Gastroesophageal sphincter (tissue), 4 donors: ENCODE measurements at regions not wholly inside any gene's neighbourhood (a gene's known extent, or its start where the extent isn't known, plus 50 kb on each side); places are given as distances from the start of the nearest gene placed in this dataset.

Experiments
- ATAC-seq: fragments of 150-250 bp; one replicate; pipeline ENCODE4 v1.9.1; 2016; ENCODE audit warnings: mild to moderate bottlenecking, moderate library complexity
- H3K27ac ChIP-seq, 4 donors: fragments of 200-600 bp; sonication (generic) in 3 of 4; 1 replicate in 3 of 4; 2 replicates in 1 of 4; pipeline ENCODE4 v1.5.1; 2016 to 2019
- H3K27me3 ChIP-seq: fragments of 200-600 bp; sonication (generic); one replicate; pipeline ENCODE4 v1.5.1; 2019
- H3K36me3 ChIP-seq, 2 donors: fragments of 200-600 bp; sonication (generic); one replicate each; pipeline ENCODE4 v1.5.1; 2019; ENCODE audit warnings: control low read depth in 1 of 2
- H3K4me1 ChIP-seq, 3 donors: fragments of 200-600 bp; sonication (generic); 1 replicate in 2 of 3; 2 replicates in 1 of 3; pipeline ENCODE4 v1.5.1; 2016 to 2019; ENCODE audit warnings: control low read depth in 2 of 3
- H3K4me3 ChIP-seq, 2 donors: fragments of 200-600 bp; sonication (generic); one replicate each; pipeline ENCODE4 v1.5.1; 2019; ENCODE audit warnings: mild to moderate bottlenecking in 1 of 2, moderate library complexity in 1 of 2
- H3K9me3 ChIP-seq, 3 donors: fragments of 200-600 bp; sonication (generic); one replicate each; pipeline ENCODE4 v1.5.1; 2017 to 2019; ENCODE audit warnings: control low read depth in 2 of 3
- EP300 ChIP-seq: sonication (generic); formaldehyde crosslinking; IDR thresholded peaks from one replicate; pipeline ENCODE4 v1.6.1; 2017; ENCODE audit warnings: antibody characterized with exemption, mild to moderate bottlenecking
- POLR2A ChIP-seq, 2 donors: fragments of 450-650 bp; IDR thresholded peaks; one replicate each; pipeline ENCODE4 v1.6.1; 2017; ENCODE audit warnings: antibody characterized with exemption in 2 of 2, mild to moderate bottlenecking in 2 of 2, moderate library complexity in 1 of 2
- POLR2AphosphoS5 ChIP-seq: sonication (generic); formaldehyde crosslinking; IDR thresholded peaks from one replicate; pipeline ENCODE4 v1.6.1; 2017; ENCODE audit warnings: antibody characterized with exemption
- WGBS, 2 donors: methylation state at CpG; one replicate each; pipeline ENCODE4 v1.1.5; 2018; ENCODE audit warnings: low coverage in 1 of 2; 5-methylcytosine and 5-hydroxymethylcytosine counted together
- TF ChIP-seq, protein P1 (sequence below), 4 experiments: fragments of 200-600 bp in 2 of 4; fragments of 450-650 bp in 2 of 4; sonication (generic) in 1 of 4; IDR thresholded peaks; one replicate each; pipeline ENCODE4 v1.5.1; 2017 to 2019; ENCODE audit warnings: antibody characterized with exemption in 4 of 4, mild to moderate bottlenecking in 2 of 4, moderate library complexity in 2 of 4

- TF ChIP-seq, protein P1, sequence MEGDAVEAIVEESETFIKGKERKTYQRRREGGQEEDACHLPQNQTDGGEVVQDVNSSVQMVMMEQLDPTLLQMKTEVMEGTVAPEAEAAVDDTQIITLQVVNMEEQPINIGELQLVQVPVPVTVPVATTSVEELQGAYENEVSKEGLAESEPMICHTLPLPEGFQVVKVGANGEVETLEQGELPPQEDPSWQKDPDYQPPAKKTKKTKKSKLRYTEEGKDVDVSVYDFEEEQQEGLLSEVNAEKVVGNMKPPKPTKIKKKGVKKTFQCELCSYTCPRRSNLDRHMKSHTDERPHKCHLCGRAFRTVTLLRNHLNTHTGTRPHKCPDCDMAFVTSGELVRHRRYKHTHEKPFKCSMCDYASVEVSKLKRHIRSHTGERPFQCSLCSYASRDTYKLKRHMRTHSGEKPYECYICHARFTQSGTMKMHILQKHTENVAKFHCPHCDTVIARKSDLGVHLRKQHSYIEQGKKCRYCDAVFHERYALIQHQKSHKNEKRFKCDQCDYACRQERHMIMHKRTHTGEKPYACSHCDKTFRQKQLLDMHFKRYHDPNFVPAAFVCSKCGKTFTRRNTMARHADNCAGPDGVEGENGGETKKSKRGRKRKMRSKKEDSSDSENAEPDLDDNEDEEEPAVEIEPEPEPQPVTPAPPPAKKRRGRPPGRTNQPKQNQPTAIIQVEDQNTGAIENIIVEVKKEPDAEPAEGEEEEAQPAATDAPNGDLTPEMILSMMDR (IDR thresholded peaks at IDR 0.05) = no peak
- no peak for TF ChIP-seq EP300
- no peak for TF ChIP-seq POLR2A (IDR thresholded peaks at IDR 0.05)
- H3K27ac ChIP-seq = no peak overlapping the region
- no peaks in the 10 kb centered on the region for H3K36me3 ChIP-seq
- H3K4me1 ChIP-seq = peaks cover 0 to 16% (median 12%) of the 10 kb centered on the region in 3 donors
- ATAC-seq = no peak
- H3K9me3 ChIP-seq = no peaks in the 10 kb centered on the region
- no peak overlapping the region for H3K4me3 ChIP-seq
- H3K27me3 ChIP-seq = no peaks in the 10 kb centered on the region
- WGBS, 2 donors = 94 to 96% methylated on average over 4 of the region's 4 CpGs
Observed at GRCh38 chr10:78748235-78748533, 320.6 kb upstream of the ZMIZ1 start.

GRCh38 chr10:78749200-78749599 is 319.6 kb upstream of the ZMIZ1 start:
- no peaks in the 10 kb centered on the region for H3K27me3 ChIP-seq
- WGBS, 2 donors = 83 to 100% methylated on average over 1 of the region's 1 CpG
- no peak overlapping the region for H3K4me3 ChIP-seq
- TF ChIP-seq EP300 = no peak
- no peak for TF ChIP-seq POLR2AphosphoS5
- TF ChIP-seq, protein P1 (IDR thresholded peaks at IDR 0.05) = no peak
- TF ChIP-seq POLR2A (IDR thresholded peaks at IDR 0.05) = no peak
- ATAC-seq = no peak
- no peak overlapping the region for H3K27ac ChIP-seq
- H3K36me3 ChIP-seq = no peaks in the 10 kb centered on the region
- H3K9me3 ChIP-seq = no peaks in the 10 kb centered on the region
- H3K4me1 ChIP-seq = peaks cover 0 to 14% (median 9%) of the 10 kb centered on the region in 3 donors

- no peak for ATAC-seq
- H3K4me3 ChIP-seq = no peak overlapping the region
- peaks cover 0 to 7% (median 5%) of the 10 kb centered on the region in 3 donors for H3K4me1 ChIP-seq
- no peak overlapping the region for H3K27ac ChIP-seq
- 40 to 70% methylated on average over 1 of the region's 1 CpG for WGBS, 2 donors
- H3K9me3 ChIP-seq = no peaks in the 10 kb centered on the region
- no peak for TF ChIP-seq POLR2AphosphoS5
- TF ChIP-seq EP300 = no peak
- TF ChIP-seq, protein P1 (IDR thresholded peaks at IDR 0.05) = no peak
- no peak for TF ChIP-seq POLR2A (IDR thresholded peaks at IDR 0.05)
- H3K36me3 ChIP-seq = no peaks in the 10 kb centered on the region
- no peaks in the 10 kb centered on the region for H3K27me3 ChIP-seq
Observed at GRCh38 chr10:78749898-78750297, 318.9 kb upstream of the ZMIZ1 start.

GRCh38 chr10:78750418-78750817 is 318.3 kb upstream of the ZMIZ1 start:
- Histone ChIP-seq H3K27me3 (no peaks in the 10 kb centered on the region), H3K4me1 (peaks cover 0 to 2% (median 0%) of the 10 kb centered on the region in 3 donors), H3K4me3 (no peak overlapping the region), H3K9me3 (no peaks in the 10 kb centered on the region), H3K36me3 (no peaks in the 10 kb centered on the region), H3K27ac (no peak overlapping the region)
- ATAC-seq = no peak
- 70 to 72% methylated on average over 5 of the region's 5 CpGs for WGBS, 2 donors
- no peak for TF ChIP-seq POLR2A (IDR thresholded peaks at IDR 0.05)
- TF ChIP-seq POLR2AphosphoS5 = no peak
- TF ChIP-seq EP300 = no peak
- TF ChIP-seq, protein P1 (IDR thresholded peaks at IDR 0.05) = no peak

DNA sequence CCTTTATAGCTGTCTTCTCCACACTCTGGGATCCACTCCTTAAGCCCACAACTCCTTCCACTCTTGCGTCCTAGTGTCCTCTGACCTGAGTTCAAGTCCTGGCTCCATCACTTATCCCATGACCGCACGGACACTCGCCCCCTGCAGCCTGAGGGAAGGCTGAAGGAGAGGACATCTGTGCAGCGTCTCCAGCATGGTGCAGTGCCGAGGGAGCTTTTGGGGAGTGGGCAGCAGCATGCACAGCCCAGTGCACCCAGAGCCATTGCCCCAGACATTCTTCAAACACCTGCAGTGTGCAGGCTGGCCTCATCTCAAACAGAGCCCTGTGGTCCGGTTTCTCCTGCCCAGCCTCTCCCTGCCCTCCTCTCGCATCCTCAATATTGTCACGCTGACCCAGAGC is 317.1 kb upstream of the ZMIZ1 start:
- Histone ChIP-seq H3K4me1 (peaks cover 0 to 9% (median 6%) of the 10 kb centered on the region in 3 donors), H3K4me3 (no peak overlapping the region), H3K9me3 (no peaks in the 10 kb centered on the region), H3K36me3 (no peaks in the 10 kb centered on the region), H3K27ac (no peak overlapping the region), H3K27me3 (no peaks in the 10 kb centered on the region)
- no peak for TF ChIP-seq EP300
- TF ChIP-seq POLR2AphosphoS5 = no peak
- TF ChIP-seq, protein P1 (IDR thresholded peaks at IDR 0.05) = no peak
- TF ChIP-seq POLR2A (IDR thresholded peaks at IDR 0.05) = no peak
- 94 to 100% methylated on average over 1 to 6 of the region's 9 CpGs for WGBS, 2 donors
- ATAC-seq = no peak
